Lower leg skin (tissue), 3 donors: ENCODE measurements at regions not wholly inside any gene's neighbourhood (a gene's known extent, or its start where the extent isn't known, plus 50 kb on each side); places are given as distances from the start of the nearest gene placed in this dataset.

Experiments
- CTCF ChIP-seq, 3 donors: fragments of 450-650 bp; IDR thresholded peaks; one replicate each; pipeline ENCODE4 v1.5.1; 2016; ENCODE audit warnings: antibody characterized with exemption in 3 of 3, mild to moderate bottlenecking in 3 of 3, moderate library complexity in 2 of 3
- POLR2A ChIP-seq, 2 donors: fragments of 450-650 bp; IDR thresholded peaks; one replicate each; pipeline ENCODE4 v1.6.1; 2016 to 2017; ENCODE audit warnings: antibody characterized with exemption in 2 of 2, mild to moderate bottlenecking in 1 of 2, moderate library complexity in 1 of 2

GRCh38 chr2:240362826-240363745 is 72.4 kb upstream of the GPC1 start:
- TF ChIP-seq CTCF (IDR thresholded peaks at IDR 0.05) (no peak), POLR2A (IDR thresholded peaks at IDR 0.05) (no peak)
